ENCODE measurements at regions not wholly inside any gene's neighbourhood (a gene's known extent, or its start where the extent isn't known, plus 50 kb on each side); places are given as distances from the start of the nearest gene placed in this dataset.

- WGBS, 2 donors (ENCODE audit: low coverage in 1 of 2) = 58 to 70% methylated on average over 2 of the region's 2 CpGs
- TF ChIP-seq POLR2AphosphoS5 (IDR thresholded peaks at IDR 0.05) = no peak
- TF ChIP-seq EP300 (IDR thresholded peaks at IDR 0.05; ENCODE audit: low read depth) = no peak
- no peak for TF ChIP-seq CTCF (IDR thresholded peaks at IDR 0.05)
- no peak for TF ChIP-seq POLR2A (IDR thresholded peaks at IDR 0.05)
- Histone ChIP-seq H3K36me3 (no peaks in the 10 kb centered on the region), H3K27me3 (no peaks in the 10 kb centered on the region), H3K4me3 (no peak overlapping the region), H3K27ac (no peak overlapping the region), H3K9me3 (no peaks in the 10 kb centered on the region), H3K4me1 (no peaks in the 10 kb centered on the region)
- DNase-seq = no peak
- intact Hi-C loops (cut with DNase I; ENCODE audit: low total_unique reads) (no loop called here), in situ Hi-C loops (cut with MboI; ENCODE audit: low pct_ligation_motif_present in 1 of 4, low pct_unique_long_range_greater_than_20kb in 1 of 4, low sequenced_read_pairs in 3 of 4) (no loop called here)
Observed at GRCh38 chr12:30135776-30136175, 352.0 kb upstream of the TMTC1 start.

GRCh38 chr12:30134229-30134628 is 350.5 kb upstream of the TMTC1 start:
- 66 to 67% methylated on average over 1 to 8 of the region's 8 CpGs for WGBS, 2 donors (ENCODE audit: low coverage in 1 of 2)
- intact Hi-C loops (cut with DNase I; ENCODE audit: low total_unique reads) = no loop called here

GRCh38 chr12:30126944-30127343 is 343.2 kb upstream of the TMTC1 start:
- Histone ChIP-seq H3K27me3 (no peaks in the 10 kb centered on the region), H3K36me3 (no peaks in the 10 kb centered on the region), H3K4me1 (no peaks in the 10 kb centered on the region), H3K4me3 (no peak overlapping the region), H3K27ac (no peak overlapping the region), H3K9me3 (no peaks in the 10 kb centered on the region)
- in situ Hi-C loops (cut with MboI; ENCODE audit: low pct_ligation_motif_present in 1 of 4, low pct_unique_long_range_greater_than_20kb in 1 of 4, low sequenced_read_pairs in 3 of 4) (no loop called here), intact Hi-C loops (cut with DNase I; ENCODE audit: low total_unique reads) (no loop called here)
- TF ChIP-seq CTCF (IDR thresholded peaks at IDR 0.05) (no peak), EP300 (IDR thresholded peaks at IDR 0.05; ENCODE audit: low read depth) (no peak)
- no peak for DNase-seq
- WGBS, 2 donors (ENCODE audit: low coverage in 1 of 2) = 57 to 61% methylated on average over 3 of the region's 3 CpGs

More at GRCh38 chr12:30134229-30134628, 350.5 kb upstream of the TMTC1 start:
- TF ChIP-seq CTCF (IDR thresholded peaks at IDR 0.05) (no peak), POLR2AphosphoS5 (IDR thresholded peaks at IDR 0.05) (no peak), EP300 (IDR thresholded peaks at IDR 0.05; ENCODE audit: low read depth) (no peak), POLR2A (IDR thresholded peaks at IDR 0.05) (no peak)
- Histone ChIP-seq H3K9me3 (no peaks in the 10 kb centered on the region), H3K27me3 (no peaks in the 10 kb centered on the region), H3K36me3 (no peaks in the 10 kb centered on the region), H3K4me1 (no peaks in the 10 kb centered on the region), H3K27ac (no peak overlapping the region), H3K4me3 (no peak overlapping the region)
- in situ Hi-C loops (cut with MboI; ENCODE audit: low pct_ligation_motif_present in 1 of 4, low pct_unique_long_range_greater_than_20kb in 1 of 4, low sequenced_read_pairs in 3 of 4) = no loop called here
- DNase-seq = no peak

- TF ChIP-seq POLR2A (IDR thresholded peaks at IDR 0.05) (no peak), POLR2AphosphoS5 (IDR thresholded peaks at IDR 0.05) (no peak), EP300 (IDR thresholded peaks at IDR 0.05; ENCODE audit: low read depth) (no peak), CTCF (IDR thresholded peaks at IDR 0.05) (no peak)
- in situ Hi-C loops (cut with MboI; ENCODE audit: low pct_ligation_motif_present in 1 of 4, low pct_unique_long_range_greater_than_20kb in 1 of 4, low sequenced_read_pairs in 3 of 4) (no loop called here), intact Hi-C loops (cut with DNase I; ENCODE audit: low total_unique reads) (no loop called here)
- Histone ChIP-seq H3K9me3 (peaks cover 0 to 3% of the 10 kb centered on the region in 2 donors), H3K36me3 (no peaks in the 10 kb centered on the region), H3K4me1 (no peaks in the 10 kb centered on the region), H3K27me3 (no peaks in the 10 kb centered on the region), H3K4me3 (no peak overlapping the region), H3K27ac (no peak overlapping the region)
- DNase-seq = no peak
- WGBS, 2 donors (ENCODE audit: low coverage in 1 of 2) = 55 to 85% methylated on average over 1 of the region's 1 CpG
Observed at GRCh38 chr12:30120522-30120921, 336.8 kb upstream of the TMTC1 start.
